ENCODE measurements at regions not wholly inside any gene's neighbourhood (a gene's known extent, or its start where the extent isn't known, plus 50 kb on each side); places are given as distances from the start of the nearest gene placed in this dataset.

GRCh38 chr19:27762933-27763332 is 1450.0 kb downstream of the UQCRFS1 start:
- Histone ChIP-seq H3T11ph (ENCODE audit: low read length) (no peak overlapping the region), H4K5ac (ENCODE audit: insufficient read length, low read depth, low read length) (no peak overlapping the region), H3K18ac (ENCODE audit: insufficient read length, low read depth, low read length) (no peak overlapping the region), H3K23me2 (ENCODE audit: insufficient read length, low read depth, low read length, poor library complexity, severe bottlenecking) (no peaks in the 10 kb centered on the region), H3K4ac (ENCODE audit: low read depth, low read length) (no peak overlapping the region), H2BK20ac (ENCODE audit: low read depth, low read length, poor library complexity, severe bottlenecking) (no peak overlapping the region), H4K8ac (replicated peaks; ENCODE audit: insufficient read length, low read depth, low read length) (no peak overlapping the region), H2BK15ac (ENCODE audit: low read depth, low read length) (no peak overlapping the region), H3K27ac (ENCODE audit: insufficient read length, low read depth, low read length) (no peak overlapping the region), H3K14ac (ENCODE audit: insufficient read depth, low read length) (no peak overlapping the region), H3K79me1 (ENCODE audit: insufficient read depth, low read depth, low read length, poor library complexity, severe bottlenecking) (no peaks in the 10 kb centered on the region), H4K20me1 (ENCODE audit: control insufficient read depth, insufficient read depth, insufficient read length) (no peaks in the 10 kb centered on the region), H3K4me1 (ENCODE audit: insufficient read depth, low read length) (no peaks in the 10 kb centered on the region), H2AFZ (ENCODE audit: low read length) (no peak overlapping the region), H3K79me2 (ENCODE audit: insufficient read depth, low read length) (no peaks in the 10 kb centered on the region), H2BK5ac (ENCODE audit: insufficient read length, low read length) (no peak overlapping the region), H2BK12ac (ENCODE audit: insufficient read length, low read depth, low read length) (no peak overlapping the region), H3K23ac (ENCODE audit: insufficient read length, low read depth, low read length) (no peak overlapping the region), H3K27me3 (ENCODE audit: insufficient read depth, low read length) (peaks cover 18% of the 10 kb centered on the region; the same call in 1 of the 2 replicates), H3K56ac (ENCODE audit: insufficient read length, low read depth, low read length) (no peak overlapping the region), H2BK120ac (ENCODE audit: low read depth, low read length, poor library complexity, severe bottlenecking) (no peak overlapping the region), H3K4me2 (ENCODE audit: insufficient read depth, insufficient read length, low read length) (no peak overlapping the region), H3K9me3 (ENCODE audit: control insufficient read depth, low read depth, low read length) (no peaks in the 10 kb centered on the region), H4K91ac (ENCODE audit: insufficient read length, low read depth, low read length) (no peak overlapping the region), H2AK5ac (ENCODE audit: insufficient read length, low read length) (no peak overlapping the region), H3K9ac (ENCODE audit: extremely low read depth, insufficient read length, low read length) (no peak overlapping the region)
- Mint-ChIP-seq H3K27ac (no peak overlapping the region), H3K27me3 (ENCODE audit: low read depth) (peaks cover 100% of the 10 kb centered on the region), H3K4me1 (peaks cover 0 to 8% of the 10 kb centered on the region in 2 experiments; a peak in 1 of 4 replicates), H3K36me3 (ENCODE audit: insufficient read depth in 1 of 3, low read depth in 3 of 3) (peaks cover 0 to 53% (median 21%) of the 10 kb centered on the region in 3 experiments; a peak in 4 of 7 replicates), H3K9me3 (peaks cover 88 to 92% of the 10 kb centered on the region in 2 experiments), H3K4me3 (no peak overlapping the region)
- TF ChIP-seq CTCF (conservative IDR thresholded peaks at IDR 0.05): no peak
- WGBS (ENCODE audit: extremely low coverage, insufficient read length, low lambda C conversion rate): no CpG with 5 or more reads among the region's 4 CpGs
- DNase-seq: no peak
